K562 (cell line): ENCODE measurements at regions not wholly inside any gene's neighbourhood (a gene's known extent, or its start where the extent isn't known, plus 50 kb on each side); places are given as distances from the start of the nearest gene placed in this dataset.

Experiments used
- ATAC-seq: fragments of 200-7000 bp; cut with Tn5 transposase; 3 replicates; pipeline ENCODE4 v1.9.1; 2020; ENCODE audit warnings: moderate library complexity
- BruUV-seq: library from RNA; stranded (reverse); fragments of 400-500 nt; replicated peaks from 2 replicates; lab custom pipeline; 2021; lab: Mats Ljungman, UMichigan
- CTCF ChIA-PET: fragments of 300-600 bp; formaldehyde crosslinking; extraction: SDS; loops from one replicate; lab custom pipeline; 2021; ENCODE audit warnings: low intra/inter-chr PET ratio; lab: Yijun Ruan, JAX
- POLR2A ChIA-PET: fragments of 300-600, 350-650 bp; sonication (Branson Sonifier 250); formaldehyde crosslinking; extraction: SDS; loops from one replicate; lab custom pipeline; 2021; ENCODE audit warnings: antibody characterized with exemption, inconsistent platforms; lab: Yijun Ruan, JAX
- DNase-seq, 4 experiments: peaks; one replicate each; pipeline versions ENCODE4 v3.0.0 to v3.0.0-alpha.2; 2011 to 2018; ENCODE audit warnings: low spot score in 3 of 4, mixed read lengths in 3 of 4; ENCODE audit errors: extremely low read depth in 1 of 4
- FAIRE-seq: peaks from 2 replicates; lab custom pipeline; 2011; peaks lifted over from hg19 to GRCh38; lab: Jason Lieb, UNC
- H2AFZ ChIP-seq: 2 replicates; pipeline ENCODE4 v1.6.0; 2011; ENCODE audit warnings: low read depth, low read length, control low read depth, inconsistent platforms
- H3K27ac ChIP-seq: fragments of 200-600 bp; 3 replicates; pipeline ENCODE4 v1.8.0; 2011; ENCODE audit warnings: low read depth, mild to moderate bottlenecking, control low read depth, inconsistent platforms, low read length, moderate library complexity, mixed read lengths; ENCODE audit errors: extremely low read depth
- H3K27me3 ChIP-seq, 2 experiments: fragments of 300-600 bp in 1 of 2; 2 replicates in 1 of 2; 3 replicates in 1 of 2; pipeline versions ENCODE4 v1.6.0 to v1.8.0; 2011; ENCODE audit warnings: inconsistent platforms in 2 of 2, low read length in 2 of 2, mild to moderate bottlenecking in 1 of 2, mixed read lengths in 1 of 2, moderate library complexity in 1 of 2; ENCODE audit not compliant: control insufficient read depth in 2 of 2, insufficient read depth in 2 of 2
- H3K36me3 ChIP-seq: fragments of 300-600 bp; 3 replicates; pipeline ENCODE4 v1.8.0; 2011; ENCODE audit warnings: mild to moderate bottlenecking, low read length, inconsistent platforms; ENCODE audit not compliant: control insufficient read depth, insufficient read depth
- H3K4me1 ChIP-seq, 2 experiments: fragments of 200-600 bp in 1 of 2; replicated peaks in 1 of 2; 2 replicates in 1 of 2; 3 replicates in 1 of 2; pipeline versions ENCODE4 v1.5.1 to v1.8.0; 2011; ENCODE audit warnings: inconsistent platforms in 2 of 2, low read length in 2 of 2, mild to moderate bottlenecking in 1 of 2, mixed read lengths in 1 of 2, moderate library complexity in 1 of 2; ENCODE audit not compliant: control insufficient read depth in 2 of 2, insufficient read depth in 2 of 2
- H3K4me2 ChIP-seq: 2 replicates; pipeline ENCODE4 v1.6.1; 2011; ENCODE audit warnings: low read length, control low read depth, inconsistent platforms, mixed read lengths; ENCODE audit not compliant: insufficient read depth
- H3K4me3 ChIP-seq: fragments of 200-600 bp; sonication (generic), shearing (Covaris generic); 2 replicates; pipeline ENCODE4 v1.5.1; 2016; ENCODE audit warnings: control low read depth, inconsistent platforms
- H3K79me2 ChIP-seq: fragments of 200-600 bp; 3 replicates; pipeline ENCODE4 v1.8.0; 2011; ENCODE audit warnings: low read length, inconsistent platforms; ENCODE audit not compliant: control insufficient read depth, insufficient read depth
- H3K9ac ChIP-seq, 2 experiments: 2 replicates each; pipeline versions ENCODE4 v1.6.0 to v1.6.1; 2011; ENCODE audit warnings: low read depth in 2 of 2, low read length in 2 of 2, control low read depth in 1 of 2, inconsistent platforms in 1 of 2, mild to moderate bottlenecking in 1 of 2, mixed read lengths in 1 of 2; ENCODE audit not compliant: insufficient read depth in 1 of 2
- H3K9me1 ChIP-seq: one replicate; pipeline ENCODE4 v1.6.0; 2011; ENCODE audit warnings: inconsistent platforms, mild to moderate bottlenecking, low read length, moderate library complexity; ENCODE audit not compliant: control insufficient read depth, insufficient read depth
- H3K9me3 ChIP-seq: replicated peaks from 2 replicates; pipeline ENCODE4 v1.5.1; 2011; ENCODE audit warnings: low read depth, low read length, inconsistent platforms; ENCODE audit not compliant: control insufficient read depth, insufficient read depth
- H4K20me1 ChIP-seq: replicated peaks from 2 replicates; pipeline ENCODE4 v1.6.1; 2011; ENCODE audit warnings: low read length, inconsistent platforms, mixed read lengths; ENCODE audit not compliant: control insufficient read depth, insufficient read depth
- CLOCK ChIP-seq: fragments of 250-450 bp; sonication (Bioruptor Pico); IDR thresholded peaks from 2 replicates; pipeline ENCODE4 v1.4.0; 2020; ENCODE audit warnings: mild to moderate bottlenecking, moderate library complexity, borderline replicate concordance
- DEAF1 ChIP-seq: fragments of 450-650 bp; formaldehyde crosslinking; IDR thresholded peaks from 2 replicates; pipeline ENCODE4 v1.4.0; 2020; ENCODE audit warnings: mild to moderate bottlenecking, moderate library complexity
- SREBF1 ChIP-seq: fragments of 150-350 bp; IDR thresholded peaks from 2 replicates; pipeline ENCODE4 v1.6.1; 2014; ENCODE audit warnings: antibody characterized with exemption, low read depth, low read length, borderline replicate concordance
- ZNF408 ChIP-seq: fragments of 250-450 bp; sonication (Bioruptor Pico); IDR thresholded peaks from 2 replicates; pipeline ENCODE4 v1.4.0; 2020; ENCODE audit warnings: low read depth, mild to moderate bottlenecking, moderate library complexity
- ZNF444 ChIP-seq: fragments of 250-450 bp; sonication (Bioruptor Pico); IDR thresholded peaks from 2 replicates; pipeline ENCODE4 v1.4.0; 2020; ENCODE audit warnings: mild to moderate bottlenecking, moderate library complexity
- ZNF518B ChIP-seq: fragments of 250-450 bp; sonication (Bioruptor Pico); IDR thresholded peaks from 2 replicates; pipeline ENCODE4 v1.5.0; 2021; ENCODE audit warnings: mild to moderate bottlenecking, moderate library complexity
- ZNF592 ChIP-seq: fragments of 450-650 bp; IDR thresholded peaks from 2 replicates; pipeline ENCODE4 v1.6.1; 2017; ENCODE audit warnings: antibody characterized with exemption, mild to moderate bottlenecking
- WGBS: fragments of 100-300 bp; shearing (Covaris generic); methylation state at CpG from one replicate; pipeline ENCODE4 v1.1.6; 2016; ENCODE audit warnings: low coverage, mixed read lengths; ENCODE audit not compliant: insufficient coverage; ENCODE audit errors: missing lambda C conversion rate; 5-methylcytosine and 5-hydroxymethylcytosine counted together
- in situ Hi-C: fragments of 300-500 bp; cut with MboI; formaldehyde crosslinking; loops from 4 replicates; pipeline ENCODE4 v1.15.0; 2018; ENCODE audit warnings: inconsistent platforms, mixed read lengths
- intact Hi-C: fragments of 100-400 bp; cut with micrococcal nuclease; formaldehyde crosslinking; loops from 2 replicates; pipeline ENCODE4 v1.14.2; 2022

GRCh38 chr17:5873781-5874180 lies 196.4 kb upstream of the WSCD1 start:
- ATAC-seq (no peak), DNase-seq (no peak), FAIRE-seq (no peak)
- Histone ChIP-seq H3K9ac (no peak overlapping the region), H3K4me1 (no peaks in the 10 kb centered on the region), H3K9me1 (no peaks in the 10 kb centered on the region), H3K27me3 (peaks cover 0 to 12% of the 10 kb centered on the region in 2 experiments; a peak in 1 of 5 replicates), H3K9me3 (no peaks in the 10 kb centered on the region), H2AFZ (no peak overlapping the region), H3K4me3 (no peak overlapping the region), H4K20me1 (no peaks in the 10 kb centered on the region), H3K27ac (no peak overlapping the region), H3K79me2 (no peaks in the 10 kb centered on the region), H3K4me2 (no peak overlapping the region), H3K36me3 (no peaks in the 10 kb centered on the region)
- WGBS: 0% methylated on average over 4 of the region's 4 CpGs
- POLR2A ChIA-PET: no interaction called here
- in situ Hi-C loops (no loop called here), intact Hi-C loops (no loop called here)
- BruUV-seq: no TSS peak
- CTCF ChIA-PET: no interaction called here
- TF ChIP-seq ZNF592 (no peak), SREBF1 (no peak), ZNF408 (CRISPR knock-in tag) (no peak), CLOCK (CRISPR knock-in tag) (no peak), ZNF444 (CRISPR knock-in tag) (no peak), ZNF518B (CRISPR knock-in tag) (no peak), DEAF1 (CRISPR knock-in tag) (no peak)
